DOHH2 (cell line): ENCODE measurements at regions not wholly inside any gene's neighbourhood (a gene's known extent, or its start where the extent isn't known, plus 50 kb on each side); places are given as distances from the start of the nearest gene placed in this dataset.

Experiments used
- H3F3A ChIP-seq: fragments of 200-600 bp; sonication (generic), shearing (Covaris generic); 2 replicates; pipeline ENCODE4 v1.6.0; 2016; ENCODE audit warnings: antibody characterized with exemption, mild to moderate bottlenecking; ENCODE audit not compliant: control insufficient read depth, insufficient read depth
- H3K27ac ChIP-seq: fragments of 200-600 bp; sonication (generic); 2 replicates; pipeline ENCODE4 v1.5.1; 2014; ENCODE audit warnings: low read depth, mild to moderate bottlenecking, low read length, moderate library complexity
- H3K27me3 ChIP-seq: fragments of 200-600 bp; sonication (generic); 2 replicates; pipeline ENCODE4 v1.6.1; 2014; ENCODE audit warnings: mild to moderate bottlenecking, low read length, mixed read lengths; ENCODE audit not compliant: control insufficient read depth
- H3K36me3 ChIP-seq: fragments of 200-600 bp; sonication (generic); 2 replicates; pipeline ENCODE4 v1.6.1; 2014; ENCODE audit warnings: mild to moderate bottlenecking, low read length, moderate library complexity, mixed read lengths; ENCODE audit not compliant: control insufficient read depth
- H3K4me1 ChIP-seq: fragments of 200-600 bp; sonication (generic); 2 replicates; pipeline ENCODE4 v1.6.1; 2014; ENCODE audit warnings: mild to moderate bottlenecking, low read length, mixed read lengths; ENCODE audit not compliant: control insufficient read depth
- H3K4me2 ChIP-seq: fragments of 200-600 bp; sonication (generic); 2 replicates; pipeline ENCODE4 v1.6.0; 2014; ENCODE audit warnings: mild to moderate bottlenecking, low read length, moderate library complexity
- H3K4me3 ChIP-seq: fragments of 200-600 bp; sonication (generic); 2 replicates; pipeline ENCODE4 v1.5.1; 2014; ENCODE audit warnings: mild to moderate bottlenecking, low read length, mixed read lengths
- H3K79me2 ChIP-seq: fragments of 200-600 bp; sonication (generic); 2 replicates; pipeline ENCODE4 v1.6.1; 2014; ENCODE audit warnings: mild to moderate bottlenecking, low read length, mixed read lengths; ENCODE audit not compliant: control insufficient read depth
- H3K9me2 ChIP-seq: fragments of 200-600 bp; sonication (generic); replicated peaks from 2 replicates; pipeline ENCODE4 v1.6.1; 2014; ENCODE audit warnings: mild to moderate bottlenecking, low read length, mixed read lengths; ENCODE audit not compliant: control insufficient read depth
- H3K9me3 ChIP-seq: fragments of 200-600 bp; sonication (generic); 2 replicates; pipeline ENCODE4 v1.6.1; 2014; ENCODE audit warnings: antibody characterized with exemption, low read length, mixed read lengths; ENCODE audit not compliant: control insufficient read depth, insufficient read depth
- H4K20me1 ChIP-seq: fragments of 200-600 bp; sonication (generic); 2 replicates; pipeline ENCODE4 v1.6.0; 2014; ENCODE audit warnings: low read depth, mild to moderate bottlenecking, antibody characterized with exemption, low read length, moderate library complexity; ENCODE audit not compliant: control insufficient read depth, insufficient read depth
- EZH2phosphoT487 ChIP-seq: fragments of 200-600 bp; sonication (generic); IDR thresholded peaks from 2 replicates; pipeline ENCODE4 v1.6.1; 2017; ENCODE audit warnings: borderline replicate concordance, mild to moderate bottlenecking, antibody characterized with exemption, low read length, moderate library complexity, mixed read lengths
- TF ChIP-seq, protein P1 (sequence below): fragments of 200-600 bp; sonication (generic); IDR thresholded peaks from one replicate; pipeline ENCODE4 v1.5.1; 2014; ENCODE audit warnings: antibody characterized with exemption, mild to moderate bottlenecking, low read depth, low read length; ENCODE audit not compliant: poor library complexity, severe bottlenecking

GRCh38 chr3:116852803-116853202 is 143.2 kb downstream of the TUSC7 start:
- Histone ChIP-seq H3K4me3 (no peak overlapping the region), H3K9me3 (no peaks in the 10 kb centered on the region), H3F3A (no peaks in the 10 kb centered on the region), H3K9me2 (no peaks in the 10 kb centered on the region), H3K36me3 (no peaks in the 10 kb centered on the region), H3K79me2 (no peaks in the 10 kb centered on the region), H3K4me2 (no peak overlapping the region), H3K27me3 (no peaks in the 10 kb centered on the region), H3K4me1 (no peaks in the 10 kb centered on the region), H3K27ac (no peak overlapping the region), H4K20me1 (no peaks in the 10 kb centered on the region)
- TF ChIP-seq EZH2phosphoT487: no peak
- TF ChIP-seq, protein P1, sequence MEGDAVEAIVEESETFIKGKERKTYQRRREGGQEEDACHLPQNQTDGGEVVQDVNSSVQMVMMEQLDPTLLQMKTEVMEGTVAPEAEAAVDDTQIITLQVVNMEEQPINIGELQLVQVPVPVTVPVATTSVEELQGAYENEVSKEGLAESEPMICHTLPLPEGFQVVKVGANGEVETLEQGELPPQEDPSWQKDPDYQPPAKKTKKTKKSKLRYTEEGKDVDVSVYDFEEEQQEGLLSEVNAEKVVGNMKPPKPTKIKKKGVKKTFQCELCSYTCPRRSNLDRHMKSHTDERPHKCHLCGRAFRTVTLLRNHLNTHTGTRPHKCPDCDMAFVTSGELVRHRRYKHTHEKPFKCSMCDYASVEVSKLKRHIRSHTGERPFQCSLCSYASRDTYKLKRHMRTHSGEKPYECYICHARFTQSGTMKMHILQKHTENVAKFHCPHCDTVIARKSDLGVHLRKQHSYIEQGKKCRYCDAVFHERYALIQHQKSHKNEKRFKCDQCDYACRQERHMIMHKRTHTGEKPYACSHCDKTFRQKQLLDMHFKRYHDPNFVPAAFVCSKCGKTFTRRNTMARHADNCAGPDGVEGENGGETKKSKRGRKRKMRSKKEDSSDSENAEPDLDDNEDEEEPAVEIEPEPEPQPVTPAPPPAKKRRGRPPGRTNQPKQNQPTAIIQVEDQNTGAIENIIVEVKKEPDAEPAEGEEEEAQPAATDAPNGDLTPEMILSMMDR: no peak

DNA sequence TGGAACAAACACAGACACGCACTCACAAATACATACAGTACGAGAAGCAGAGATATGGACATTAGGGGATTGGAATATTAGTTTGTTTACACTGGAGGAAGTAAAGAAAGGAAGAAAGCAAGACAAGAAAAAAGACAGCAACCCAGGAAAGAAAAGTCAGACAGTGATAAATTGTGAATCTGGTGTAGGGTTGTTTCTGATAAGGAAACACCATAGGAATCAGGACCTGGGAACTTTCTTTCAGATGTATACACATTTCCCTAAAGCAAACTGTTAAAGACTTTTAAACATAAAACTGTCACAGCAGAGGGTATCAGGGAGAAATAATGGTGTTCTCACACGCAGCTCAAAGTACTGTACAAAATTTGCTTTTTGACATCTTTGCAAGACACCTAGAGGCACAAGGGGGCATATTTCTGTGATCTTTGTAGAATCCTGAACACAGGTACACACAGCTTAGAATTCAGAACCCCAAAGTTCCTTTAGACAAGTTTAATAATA is 153.7 kb downstream of the TUSC7 start:
- Histone ChIP-seq H3K4me3 (no peak overlapping the region), H3F3A (no peaks in the 10 kb centered on the region), H3K79me2 (no peaks in the 10 kb centered on the region), H3K27ac (no peak overlapping the region), H3K4me2 (no peak overlapping the region), H3K9me3 (no peaks in the 10 kb centered on the region), H4K20me1 (no peaks in the 10 kb centered on the region), H3K36me3 (no peaks in the 10 kb centered on the region), H3K9me2 (no peaks in the 10 kb centered on the region), H3K4me1 (peaks cover 4% of the 10 kb centered on the region; the same call in 1 of the 2 replicates), H3K27me3 (no peaks in the 10 kb centered on the region)
- no peak for TF ChIP-seq EZH2phosphoT487
- TF ChIP-seq, protein P1: no peak

- TF ChIP-seq, protein P1: peak; percentile 59
- no peak for TF ChIP-seq EZH2phosphoT487
- Histone ChIP-seq H3K4me3 (no peak overlapping the region), H3K9me3 (no peaks in the 10 kb centered on the region)
These were observed 154.4 kb downstream of the TUSC7 start for GRCh38 chr3:116863822-116864589.

More at GRCh38 chr3:116863822-116864589, 154.4 kb downstream of the TUSC7 start:
- no peaks in the 10 kb centered on the region for H3K79me2 ChIP-seq
- no peaks in the 10 kb centered on the region for H3K9me2 ChIP-seq
- no peaks in the 10 kb centered on the region for H3K36me3 ChIP-seq
- H3K27me3 ChIP-seq: no peaks in the 10 kb centered on the region
- peaks cover 4% of the 10 kb centered on the region; the same call in 1 of the 2 replicates for H3K4me1 ChIP-seq
- H3K27ac ChIP-seq: no peak overlapping the region
- H4K20me1 ChIP-seq: no peaks in the 10 kb centered on the region
- no peaks in the 10 kb centered on the region for H3F3A ChIP-seq
- peak overlapping the region; percentile 7; the same call in 1 of the 2 replicates for H3K4me2 ChIP-seq
